GM12878 (cell line): ENCODE measurements at regions not wholly inside any gene's neighbourhood (a gene's known extent, or its start where the extent isn't known, plus 50 kb on each side); places are given as distances from the start of the nearest gene placed in this dataset.

Source experiments
- ATAC-seq: fragments of 200-7000 bp; cut with Tn5 transposase; 3 replicates; pipeline ENCODE4 v1.9.1; 2020; ENCODE audit warnings: mild to moderate bottlenecking, moderate library complexity
- BruUV-seq: library from RNA; stranded (reverse); fragments of 400-500 nt; replicated peaks from 2 replicates; lab custom pipeline; 2021; lab: Mats Ljungman, UMichigan
- CTCF ChIA-PET: fragments of 300-600 bp; sonication (Branson Sonifier 250); formaldehyde crosslinking; extraction: SDS; loops from one replicate; lab custom pipeline; 2021; ENCODE audit warnings: inconsistent platforms; lab: Yijun Ruan, JAX
- POLR2A ChIA-PET: fragments of 350-600 bp; formaldehyde crosslinking; extraction: SDS; loops from one replicate; lab custom pipeline; 2021; ENCODE audit warnings: inconsistent platforms; lab: Charles Lee
- RAD21 ChIA-PET: fragments of 300-600 bp; sonication (Branson Sonifier 250); formaldehyde crosslinking; loops from one replicate; lab custom pipeline; 2023; ENCODE audit warnings: antibody characterized with exemption; ENCODE audit not compliant: unreplicated experiment; lab: Charles Lee
- SMC1A ChIA-PET: fragments of 300-600 bp; sonication (Branson Sonifier 250); formaldehyde crosslinking; loops from one replicate; lab custom pipeline; 2023; ENCODE audit not compliant: unreplicated experiment, uncharacterized antibody; lab: Charles Lee
- DNase-seq: peaks from one replicate; pipeline ENCODE4 v3.0.0-alpha.2; 2011; ENCODE audit warnings: low read depth, low spot score
- FAIRE-seq: peaks from 3 replicates; lab custom pipeline; 2011; peaks lifted over from hg19 to GRCh38; lab: Jason Lieb, UNC
- H2AFZ ChIP-seq: 2 replicates; pipeline ENCODE4 v1.6.0; 2011; ENCODE audit warnings: low read depth, low read length, control low read depth; ENCODE audit not compliant: control insufficient read depth
- H3K27ac ChIP-seq: 2 replicates; pipeline ENCODE4 v1.5.1; 2011; ENCODE audit warnings: control low read depth; ENCODE audit not compliant: control insufficient read depth, insufficient read depth
- H3K27me3 ChIP-seq, 2 experiments: replicated peaks in 1 of 2; 2 replicates each; pipeline versions ENCODE4 v1.6.0 to v1.6.1; 2011; ENCODE audit warnings: low read length in 1 of 2; ENCODE audit not compliant: control insufficient read depth in 2 of 2, insufficient read depth in 2 of 2
- H3K36me3 ChIP-seq, 2 experiments: 2 replicates each; pipeline ENCODE4 v1.5.1; 2011; ENCODE audit warnings: low read length in 1 of 2; ENCODE audit not compliant: control insufficient read depth in 2 of 2, insufficient read depth in 2 of 2
- H3K4me1 ChIP-seq: 2 replicates; pipeline ENCODE4 v1.6.1; 2011; ENCODE audit warnings: mild to moderate bottlenecking, low read length, moderate library complexity, mixed read lengths; ENCODE audit not compliant: control insufficient read depth, insufficient read depth
- H3K4me2 ChIP-seq: 2 replicates; pipeline ENCODE4 v1.6.0; 2011; ENCODE audit warnings: control low read depth; ENCODE audit not compliant: control insufficient read depth, insufficient read depth
- H3K4me3 ChIP-seq: fragments of 200-600 bp; sonication (generic); 2 replicates; pipeline ENCODE4 v1.5.1; 2016
- H3K79me2 ChIP-seq: 2 replicates; pipeline ENCODE4 v1.6.0; 2011; ENCODE audit warnings: low read length; ENCODE audit not compliant: control insufficient read depth, insufficient read depth
- H3K9ac ChIP-seq: 2 replicates; pipeline ENCODE4 v1.8.0; 2011; ENCODE audit warnings: low read length, control low read depth, mixed read lengths; ENCODE audit not compliant: control insufficient read depth, insufficient read depth
- H3K9me3 ChIP-seq: replicated peaks from 3 replicates; pipeline ENCODE4 v1.5.1; 2011; ENCODE audit warnings: mild to moderate bottlenecking, low read length; ENCODE audit not compliant: control insufficient read depth, insufficient read depth
- H4K20me1 ChIP-seq: 2 replicates; pipeline ENCODE4 v1.6.0; 2011; ENCODE audit not compliant: control insufficient read depth, insufficient read depth
- ASH2L ChIP-seq: fragments of 300-600, 200-600 bp; sonication (generic); IDR thresholded peaks from 2 replicates; pipeline ENCODE4 v1.6.1; 2017; ENCODE audit warnings: low read depth, mild to moderate bottlenecking, borderline replicate concordance
- CBFB ChIP-seq: IDR thresholded peaks from 2 replicates; pipeline ENCODE4 v1.6.1; 2016; ENCODE audit warnings: antibody characterized with exemption, low read depth
- CEBPB ChIP-seq, 2 experiments: fragments of 150-350 bp in 1 of 2; IDR thresholded peaks; 2 replicates each; pipeline ENCODE4 v1.6.1; 2012 to 2014; ENCODE audit warnings: low read depth in 2 of 2, low read length in 2 of 2, borderline replicate concordance in 1 of 2, inconsistent platforms in 1 of 2
- E2F8 ChIP-seq: fragments of 450-650 bp; IDR thresholded peaks from 2 replicates; pipeline ENCODE4 v1.6.1; 2018; ENCODE audit warnings: mild to moderate bottlenecking, low read depth, moderate library complexity; ENCODE audit not compliant: partially characterized antibody
- FOXK2 ChIP-seq: fragments of 450-650 bp; IDR thresholded peaks from 2 replicates; pipeline ENCODE4 v1.6.1; 2017; ENCODE audit warnings: mild to moderate bottlenecking, moderate library complexity
- FOXM1 ChIP-seq: IDR thresholded peaks from 2 replicates; pipeline ENCODE4 v1.6.1; 2012; ENCODE audit warnings: low read depth, mild to moderate bottlenecking, inconsistent platforms, low read length, moderate library complexity
- JUND ChIP-seq: IDR thresholded peaks from 2 replicates; pipeline ENCODE4 v1.6.1; 2012; ENCODE audit warnings: low read depth, mild to moderate bottlenecking, low read length, improper control_type of control experiment, moderate library complexity
- LARP7 ChIP-seq: fragments of 450-650 bp; IDR thresholded peaks from 2 replicates; pipeline ENCODE4 v1.6.1; 2017; ENCODE audit warnings: mild to moderate bottlenecking
- RBBP5 ChIP-seq: fragments of 200-600 bp; sonication (generic); conservative IDR thresholded peaks from 2 replicates; pipeline ENCODE4 v1.6.1; 2016
- STAT1 ChIP-seq: fragments of 450-650 bp; conservative IDR thresholded peaks from 2 replicates; pipeline ENCODE4 v1.6.1; 2014; ENCODE audit warnings: antibody characterized with exemption, mild to moderate bottlenecking
- TBL1XR1 ChIP-seq: IDR thresholded peaks from 2 replicates; pipeline ENCODE4 v1.6.1; 2012; ENCODE audit warnings: low read depth, low read length, improper control_type of control experiment
- WGBS: methylation state at CpG from one replicate; pipeline ENCODE4 v1.1.6; 2016; ENCODE audit warnings: low lambda C conversion rate; ENCODE audit not compliant: insufficient replicate concordance, insufficient coverage; ENCODE audit errors: missing lambda C conversion rate; 5-methylcytosine and 5-hydroxymethylcytosine counted together
- in situ Hi-C: fragments of 300-500 bp; cut with MboI; formaldehyde crosslinking; loops from 9 replicates; pipeline ENCODE4 v1.14.3; 2018; ENCODE audit warnings: mixed read lengths
- intact Hi-C: fragments of 100-400 bp; cut with micrococcal nuclease; formaldehyde crosslinking; loops from one replicate; pipeline ENCODE4 v1.14.2; 2022; ENCODE audit not compliant: unreplicated experiment
- TF ChIP-seq, protein P1 (sequence below): IDR thresholded peaks from 2 replicates; pipeline ENCODE4 v1.6.1; 2011; ENCODE audit warnings: borderline replicate concordance, low read depth, mild to moderate bottlenecking, moderate library complexity, low read length; ENCODE audit not compliant: insufficient read depth, poor library complexity, severe bottlenecking

DNA sequence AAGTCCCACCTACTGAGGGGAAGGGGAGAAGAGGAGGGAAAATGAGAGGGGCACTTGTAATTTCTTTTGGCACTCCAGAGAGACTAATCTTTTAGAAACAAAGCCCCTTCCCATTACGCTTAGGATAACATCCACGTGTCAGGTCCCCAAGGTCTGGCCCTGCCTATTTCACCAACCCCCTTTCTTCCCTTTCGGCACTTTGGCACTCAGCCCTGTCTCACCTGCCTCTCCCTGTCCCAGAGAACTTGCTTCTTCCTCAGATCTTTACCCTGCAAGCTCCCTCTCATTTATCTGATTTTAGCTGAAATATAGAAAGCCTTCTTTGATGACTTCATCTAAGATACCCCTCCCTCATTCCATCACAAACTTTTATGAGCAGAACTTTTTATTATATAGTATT lies 55.5 kb downstream of the RASSF10 start:
- ChIA-PET SMC1A (interaction anchor here (0.5 to 1.5 kb wide), 5 partner anchors 12 to 125 kb away, joined by 3 to 11 read pairs (median 3); no protein-coding TSS in a partner anchor), RAD21 (interaction anchor here (1.4 to 1.5 kb wide), 2 partner anchors 14 to 101 kb away, joined by 3 to 4 read pairs; no protein-coding TSS in a partner anchor), POLR2A (interaction anchor here (0.5 kb wide), 1 partner anchor 101 kb away, joined by 3 read pairs; no protein-coding TSS in a partner anchor), CTCF (no interaction called here)
- intact Hi-C loops = no loop called here
- no peak overlapping the region for H3K27ac ChIP-seq
- H3K4me2 ChIP-seq = no peak overlapping the region
- H3K4me3 ChIP-seq = no peak overlapping the region
- no peak overlapping the region for H2AFZ ChIP-seq
- no peak for DNase-seq
- H4K20me1 ChIP-seq = no peaks in the 10 kb centered on the region
- no peaks in the 10 kb centered on the region; a peak in 2 of 4 replicates for H3K27me3 ChIP-seq
- BruUV-seq = no TSS peak
- no peak for ATAC-seq
- H3K9me3 ChIP-seq = no peaks in the 10 kb centered on the region
- TF ChIP-seq, protein P1, sequence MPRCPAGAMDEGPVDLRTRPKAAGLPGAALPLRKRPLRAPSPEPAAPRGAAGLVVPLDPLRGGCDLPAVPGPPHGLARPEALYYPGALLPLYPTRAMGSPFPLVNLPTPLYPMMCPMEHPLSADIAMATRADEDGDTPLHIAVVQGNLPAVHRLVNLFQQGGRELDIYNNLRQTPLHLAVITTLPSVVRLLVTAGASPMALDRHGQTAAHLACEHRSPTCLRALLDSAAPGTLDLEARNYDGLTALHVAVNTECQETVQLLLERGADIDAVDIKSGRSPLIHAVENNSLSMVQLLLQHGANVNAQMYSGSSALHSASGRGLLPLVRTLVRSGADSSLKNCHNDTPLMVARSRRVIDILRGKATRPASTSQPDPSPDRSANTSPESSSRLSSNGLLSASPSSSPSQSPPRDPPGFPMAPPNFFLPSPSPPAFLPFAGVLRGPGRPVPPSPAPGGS = no peak
- TF ChIP-seq FOXK2 (no peak), CBFB (no peak), ASH2L (no peak)
- no peaks in the 10 kb centered on the region for H3K36me3 ChIP-seq
- no peak overlapping the region for H3K9ac ChIP-seq
- 57% methylated on average over 3 of the region's 3 CpGs for WGBS
- no peaks in the 10 kb centered on the region for H3K4me1 ChIP-seq
- H3K79me2 ChIP-seq = no peaks in the 10 kb centered on the region
- no peak for FAIRE-seq
- in situ Hi-C loops = no loop called here

- no TSS peak for BruUV-seq
- POLR2A ChIA-PET = interaction anchor here (0.5 kb wide), 1 partner anchor 101 kb away, joined by 3 read pairs; no protein-coding TSS in a partner anchor
- H3K27me3 ChIP-seq = no peaks in the 10 kb centered on the region; a peak in 2 of 4 replicates
- SMC1A ChIA-PET = interaction anchor here (1.0 to 1.5 kb wide), 4 partner anchors 11 to 53 kb away, joined by 3 to 11 read pairs (median 3); no protein-coding TSS in a partner anchor
- H3K9ac ChIP-seq = no peak overlapping the region
- FAIRE-seq = no peak
- no peak overlapping the region for H3K4me3 ChIP-seq
- no peaks in the 10 kb centered on the region for H3K36me3 ChIP-seq
- no peaks in the 10 kb centered on the region for H3K4me1 ChIP-seq
- RAD21 ChIA-PET = interaction anchor here (1.4 to 1.5 kb wide), 2 partner anchors 13 to 102 kb away, joined by 3 to 4 read pairs; no protein-coding TSS in a partner anchor
- in situ Hi-C loops (no loop called here), intact Hi-C loops (no loop called here)
- ATAC-seq = no peak
- H3K79me2 ChIP-seq = no peaks in the 10 kb centered on the region
- no peaks in the 10 kb centered on the region for H4K20me1 ChIP-seq
- H2AFZ ChIP-seq = no peak overlapping the region
- no peaks in the 10 kb centered on the region for H3K9me3 ChIP-seq
- H3K4me2 ChIP-seq = no peak overlapping the region
- 35% methylated on average over 10 of the region's 10 CpGs for WGBS
- CTCF ChIA-PET = no interaction called here
- no peak for DNase-seq
- no peak overlapping the region for H3K27ac ChIP-seq
- TF ChIP-seq TBL1XR1 (no peak), E2F8 (no peak), LARP7 (no peak), FOXM1 (no peak), STAT1 (no peak), CEBPB (IDR thresholded peaks at IDR 0.05; ENCODE audit: borderline replicate concordance in 1 of 2, low read depth in 2 of 2, low read length in 2 of 2) (no peak), RBBP5 (no peak), JUND (no peak)
These were observed 56.2 kb downstream of the RASSF10 start for GRCh38 chr11:13065200-13065787.
